Kidney tubule cell (primary cell): ENCODE measurements at regions not wholly inside any gene's neighbourhood (a gene's known extent, or its start where the extent isn't known, plus 50 kb on each side); places are given as distances from the start of the nearest gene placed in this dataset.

Experiments
- DNase-seq: peaks from one replicate; pipeline ENCODE4 v3.0.0-alpha.2; 2018; ENCODE audit warnings: low spot score

DNA sequence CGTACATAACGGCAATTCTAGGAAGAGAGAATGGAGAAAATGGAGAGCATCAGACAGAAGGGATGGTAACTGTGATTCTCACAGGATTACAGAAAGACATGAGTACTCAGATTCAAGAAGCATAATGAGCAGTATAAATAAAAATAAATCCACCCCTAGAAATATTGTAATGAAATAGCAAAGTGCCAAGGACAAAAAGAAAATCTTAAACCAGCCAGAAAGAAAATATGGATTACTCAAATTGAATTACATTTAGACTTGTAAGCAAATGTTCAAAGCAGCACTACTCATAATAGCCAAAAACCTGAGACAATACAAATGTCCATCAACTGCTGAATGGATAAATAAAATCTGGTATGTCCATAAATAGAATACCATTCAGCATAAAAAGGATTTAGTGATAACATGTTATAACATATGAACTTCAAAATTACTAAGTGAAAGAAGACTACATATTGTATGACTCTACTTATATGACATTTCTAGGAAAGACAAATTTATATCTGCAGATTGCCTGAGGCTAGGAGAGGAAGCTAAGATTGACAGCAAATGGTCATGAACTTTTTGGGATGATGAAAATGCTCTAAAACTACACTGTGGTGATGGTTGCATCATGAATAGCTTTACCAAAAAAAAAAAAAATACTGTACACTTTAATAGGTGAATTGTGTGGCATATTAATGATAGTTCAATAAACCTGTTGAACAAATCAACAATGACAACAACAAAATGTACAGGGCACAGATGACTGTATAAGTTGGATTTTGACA lies 63.4 kb upstream of the SPTBN1 start:
- no peak for DNase-seq

- DNase-seq = no peak
Measured at GRCh38 chr2:54394392-54394791, 61.7 kb upstream of the SPTBN1 start.

- DNase-seq = no peak
Measured at GRCh38 chr2:54396107-54396506, 60.0 kb upstream of the SPTBN1 start.

GRCh38 chr2:54396798-54397197 lies 59.3 kb upstream of the SPTBN1 start:
- DNase-seq = no peak

- DNase-seq = no peak
Measured at GRCh38 chr2:54397426-54397825, 58.7 kb upstream of the SPTBN1 start.

DNA sequence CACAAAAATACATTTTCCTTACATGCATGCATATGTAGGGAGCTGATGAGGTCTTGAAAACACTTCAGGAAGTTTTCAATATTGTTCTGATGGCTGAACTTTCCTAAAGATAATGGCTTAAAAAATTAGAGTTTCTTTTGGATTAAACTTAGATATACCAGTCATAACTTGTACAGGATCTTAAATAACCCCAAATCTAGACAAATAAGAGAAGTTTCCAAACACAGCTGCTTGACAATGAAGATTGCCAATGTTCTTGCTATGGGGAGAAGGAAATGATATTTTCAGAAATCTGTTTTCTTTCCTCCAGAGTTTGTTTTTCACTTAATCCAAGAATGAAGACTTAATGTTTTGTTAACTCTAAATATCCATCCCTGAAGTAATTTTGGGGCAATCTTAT lies 54.6 kb upstream of the SPTBN1 start:
- DNase-seq = no peak

DNA sequence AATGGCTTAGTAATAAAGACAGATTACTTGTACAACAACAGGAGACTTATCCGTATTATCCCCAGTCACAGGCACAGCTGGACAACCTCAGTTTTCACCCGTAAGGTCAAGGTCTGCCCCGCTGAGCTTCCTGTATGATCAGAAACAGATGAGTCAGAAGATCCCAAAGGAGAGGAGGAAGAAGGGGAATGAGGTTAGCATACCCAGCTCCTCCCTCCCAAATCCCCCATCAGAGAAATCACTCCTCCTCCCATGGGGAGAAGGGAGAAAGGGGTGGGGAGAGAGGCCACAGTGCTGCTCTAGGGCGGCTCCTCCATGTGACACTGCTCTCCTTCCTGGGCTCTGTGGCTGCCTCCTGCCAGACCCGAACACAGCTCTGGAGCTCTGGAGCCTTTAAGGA lies 53.8 kb upstream of the SPTBN1 start:
- DNase-seq = peak; percentile 8

DNA sequence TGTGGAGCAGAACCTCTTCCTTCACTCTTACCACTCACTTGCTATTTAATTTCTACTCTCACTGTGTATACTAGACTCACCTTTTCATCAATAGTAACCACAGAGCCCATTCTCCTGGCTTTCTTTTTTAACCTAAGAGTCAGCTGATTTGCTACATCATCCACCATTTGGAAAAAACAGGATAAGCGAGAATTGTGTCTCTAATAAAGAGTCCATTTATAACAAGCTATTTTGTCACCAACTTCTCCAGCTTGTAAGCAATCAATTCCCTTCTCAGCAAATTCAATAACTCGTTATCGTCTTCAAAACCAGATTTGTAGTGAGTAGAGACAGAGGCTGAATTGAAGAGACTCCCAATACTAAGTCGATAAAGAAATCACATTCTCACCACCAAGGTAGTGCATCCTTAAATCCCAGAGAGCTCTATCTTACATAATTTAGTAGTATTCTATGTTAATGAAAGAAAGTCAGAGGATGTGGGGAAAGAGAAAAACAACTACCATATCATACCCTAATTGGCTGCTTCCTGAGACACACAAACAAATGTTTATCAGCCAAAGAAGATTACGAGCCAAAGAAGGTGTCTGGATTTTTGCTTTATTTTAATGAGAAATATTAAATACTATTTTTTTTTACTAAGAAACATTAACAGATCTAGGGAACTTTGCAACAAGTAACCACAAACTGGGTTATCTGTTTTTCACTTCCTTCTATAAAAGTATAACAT lies 52.5 kb upstream of the SPTBN1 start:
- DNase-seq = no peak

DNA sequence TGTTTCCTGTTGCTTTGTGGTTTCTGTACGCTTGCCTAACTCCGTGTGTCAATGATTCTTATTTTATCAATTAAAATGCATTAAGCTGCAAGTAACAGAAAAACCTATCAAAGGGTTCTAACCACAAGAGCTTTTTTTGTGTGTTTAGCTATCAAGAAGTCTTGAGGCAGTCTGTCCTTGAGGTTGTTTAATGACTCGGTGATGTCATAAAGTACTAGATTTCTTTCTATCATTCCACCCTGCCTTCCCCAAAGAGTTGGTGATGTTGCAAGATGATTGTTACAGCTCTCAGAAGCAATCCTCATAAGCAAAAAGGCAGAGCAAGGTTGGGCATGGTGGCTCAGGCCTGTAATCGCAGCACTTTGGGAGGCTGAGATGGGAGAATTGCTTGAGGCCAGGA lies 51.9 kb upstream of the SPTBN1 start:
- no peak for DNase-seq

GRCh38 chr2:54406031-54406430 lies 50.1 kb upstream of the SPTBN1 start:
- DNase-seq = no peak
